ENCODE measurements at regions not wholly inside any gene's neighbourhood (a gene's known extent, or its start where the extent isn't known, plus 50 kb on each side); places are given as distances from the start of the nearest gene placed in this dataset.

GRCh38 chr13:22469452-22469851 lies 711.3 kb upstream of the SGCG start:
- TF ChIP-seq POLR2AphosphoS5 (IDR thresholded peaks at IDR 0.05) (no peak), EP300 (IDR thresholded peaks at IDR 0.05) (no peak)
- TF ChIP-seq, protein P1, sequence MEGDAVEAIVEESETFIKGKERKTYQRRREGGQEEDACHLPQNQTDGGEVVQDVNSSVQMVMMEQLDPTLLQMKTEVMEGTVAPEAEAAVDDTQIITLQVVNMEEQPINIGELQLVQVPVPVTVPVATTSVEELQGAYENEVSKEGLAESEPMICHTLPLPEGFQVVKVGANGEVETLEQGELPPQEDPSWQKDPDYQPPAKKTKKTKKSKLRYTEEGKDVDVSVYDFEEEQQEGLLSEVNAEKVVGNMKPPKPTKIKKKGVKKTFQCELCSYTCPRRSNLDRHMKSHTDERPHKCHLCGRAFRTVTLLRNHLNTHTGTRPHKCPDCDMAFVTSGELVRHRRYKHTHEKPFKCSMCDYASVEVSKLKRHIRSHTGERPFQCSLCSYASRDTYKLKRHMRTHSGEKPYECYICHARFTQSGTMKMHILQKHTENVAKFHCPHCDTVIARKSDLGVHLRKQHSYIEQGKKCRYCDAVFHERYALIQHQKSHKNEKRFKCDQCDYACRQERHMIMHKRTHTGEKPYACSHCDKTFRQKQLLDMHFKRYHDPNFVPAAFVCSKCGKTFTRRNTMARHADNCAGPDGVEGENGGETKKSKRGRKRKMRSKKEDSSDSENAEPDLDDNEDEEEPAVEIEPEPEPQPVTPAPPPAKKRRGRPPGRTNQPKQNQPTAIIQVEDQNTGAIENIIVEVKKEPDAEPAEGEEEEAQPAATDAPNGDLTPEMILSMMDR (IDR thresholded peaks at IDR 0.05) = no peak
